ENCODE measurements at regions not wholly inside any gene's neighbourhood (a gene's known extent, or its start where the extent isn't known, plus 50 kb on each side); places are given as distances from the start of the nearest gene placed in this dataset.

- no peaks in the 10 kb centered on the region for H3K4me1 ChIP-seq (replicated peaks in 1 of 4; ENCODE audit: control insufficient read depth in 3 of 4, insufficient read depth in 4 of 4, low read length in 3 of 4)
Observed at GRCh38 chr7:69389216-69389615, 209.1 kb upstream of the AUTS2 start.

More at GRCh38 chr7:69389216-69389615, 209.1 kb upstream of the AUTS2 start:
- Histone ChIP-seq H3K18ac (ENCODE audit: extremely low read depth, low read length) (no peak overlapping the region), H3K4ac (replicated peaks; ENCODE audit: insufficient read length, low read depth, low read length) (no peak overlapping the region), H4K5ac (ENCODE audit: insufficient read length, low read depth, low read length) (no peak overlapping the region), H3K23me2 (ENCODE audit: low read depth, low read length) (no peaks in the 10 kb centered on the region), H3K27ac (ENCODE audit: low read depth, low read length) (no peak overlapping the region), H3K9me3 (ENCODE audit: insufficient read depth in 2 of 2, low read depth in 1 of 2, low read length in 1 of 2) (no peaks in the 10 kb centered on the region), H3K79me2 (ENCODE audit: control insufficient read depth in 1 of 2, insufficient read depth in 2 of 2, low read length in 2 of 2) (no peaks in the 10 kb centered on the region), H2BK120ac (replicated peaks; ENCODE audit: low read depth, low read length) (no peak overlapping the region), H3K56ac (replicated peaks; ENCODE audit: insufficient read length, low read depth, low read length) (no peak overlapping the region), H2BK20ac (ENCODE audit: low read length) (no peak overlapping the region), H2AFZ (ENCODE audit: low read length) (no peak overlapping the region), H3K4me3 (ENCODE audit: extremely low read depth in 1 of 4, insufficient read depth in 2 of 4, low read depth in 3 of 4, low read length in 4 of 4) (no peak overlapping the region), H4K91ac (replicated peaks; ENCODE audit: insufficient read length, low read length) (no peak overlapping the region), H3K79me1 (ENCODE audit: low read depth, low read length) (no peaks in the 10 kb centered on the region), H2BK12ac (ENCODE audit: low read depth, low read length) (no peak overlapping the region), H3K23ac (ENCODE audit: insufficient read length) (no peak overlapping the region), H2BK5ac (ENCODE audit: low read depth, low read length) (no peak overlapping the region), H3K14ac (ENCODE audit: insufficient read length) (no peak overlapping the region), H4K20me1 (replicated peaks in 1 of 2; ENCODE audit: control insufficient read depth in 1 of 2, insufficient read depth in 2 of 2, low read length in 2 of 2) (no peaks in the 10 kb centered on the region), H2AK5ac (ENCODE audit: low read depth, low read length) (no peak overlapping the region), H3K9ac (replicated peaks in 1 of 4; ENCODE audit: extremely low read depth in 1 of 4, low read depth in 3 of 4, low read length in 3 of 4) (no peak overlapping the region), H2BK15ac (ENCODE audit: low read length) (no peak overlapping the region), H3K27me3 (replicated peaks in 1 of 4; ENCODE audit: control insufficient read depth in 3 of 4, extremely low read depth in 1 of 4, insufficient read depth in 3 of 4, low read length in 3 of 4) (no peaks in the 10 kb centered on the region), H3K4me2 (ENCODE audit: insufficient read depth in 1 of 2, low read depth in 2 of 2, low read length in 2 of 2) (no peak overlapping the region), H3K36me3 (ENCODE audit: control insufficient read depth in 2 of 4, insufficient read depth in 4 of 4, low read length in 3 of 4) (no peaks in the 10 kb centered on the region), H4K8ac (ENCODE audit: extremely low read depth, insufficient read depth, low read length) (no peak overlapping the region)
- WGBS, 2 experiments (ENCODE audit: extremely low coverage in 1 of 2, insufficient coverage in 1 of 2, insufficient read length in 1 of 2, insufficient replicate concordance in 2 of 2, low coverage in 1 of 2, low lambda C conversion rate in 2 of 2, missing lambda C conversion rate in 1 of 2), result 76% methylated on average over 4 of the region's 4 CpGs; no CpG with 5 or more reads in 1 of the 2 experiments
- TF ChIP-seq CHD2 (IDR thresholded peaks at IDR 0.05; ENCODE audit: low read length), result no peak
- no peak for TF ChIP-seq SP2 (IDR thresholded peaks at IDR 0.05; ENCODE audit: low read length)
- no peak for TF ChIP-seq RNF2 (IDR thresholded peaks at IDR 0.05; ENCODE audit: borderline replicate concordance, low read depth, low read length, missing control alignments, poor library complexity, severe bottlenecking)
- CTCF ChIA-PET (ENCODE audit: partially characterized antibody), result interaction anchor here (0.8 to 1.2 kb wide), 2 partner anchors 12 to 28 kb away, joined by 3 to 4 read pairs; no protein-coding TSS in a partner anchor
- FAIRE-seq (no peak), DNase-seq (ENCODE audit: low read depth in 1 of 2, low spot score in 2 of 2) (no peak)
- POLR2A ChIA-PET (ENCODE audit: partially characterized antibody), result no interaction called here

All from H1 (cell line).